Putamen (tissue), 1 donor: ENCODE measurements at regions not wholly inside any gene's neighbourhood (a gene's known extent, or its start where the extent isn't known, plus 50 kb on each side); places are given as distances from the start of the nearest gene placed in this dataset.

ENCODE experiments used
- DNase-seq: peaks from one replicate; pipeline ENCODE4 v3.0.0-alpha.2; 2016; ENCODE audit warnings: low spot score

- no peak for DNase-seq
These were observed 209.8 kb downstream of the BMP7 start for GRCh38 chr20:57056651-57057050.

GRCh38 chr20:57059055-57059596 lies 207.3 kb downstream of the BMP7 start:
- DNase-seq = no peak

- DNase-seq = no peak
These were observed 205.9 kb downstream of the BMP7 start for GRCh38 chr20:57060407-57061050.

GRCh38 chr20:57061051-57061900 lies 205.2 kb downstream of the BMP7 start:
- DNase-seq = no peak

GRCh38 chr20:57062241-57062640 lies 204.2 kb downstream of the BMP7 start:
- DNase-seq = no peak

- no peak for DNase-seq
These were observed 203.7 kb downstream of the BMP7 start for GRCh38 chr20:57062696-57063270.

- DNase-seq = no peak
These were observed 201.6 kb downstream of the BMP7 start for GRCh38 chr20:57064836-57065235.

- DNase-seq = no peak
These were observed 200.8 kb downstream of the BMP7 start for GRCh38 chr20:57065646-57066045.

GRCh38 chr20:57066126-57066900 lies 200.1 kb downstream of the BMP7 start:
- no peak for DNase-seq

- no peak for DNase-seq
These were observed 197.0 kb downstream of the BMP7 start for GRCh38 chr20:57069442-57069841.

- no peak for DNase-seq
These were observed 196.1 kb downstream of the BMP7 start for GRCh38 chr20:57070296-57070695.

- DNase-seq = no peak
These were observed 195.1 kb downstream of the BMP7 start for GRCh38 chr20:57071283-57071731.

GRCh38 chr20:57071954-57072583 lies 194.4 kb downstream of the BMP7 start:
- DNase-seq = no peak

- no peak for DNase-seq
These were observed 193.0 kb downstream of the BMP7 start for GRCh38 chr20:57073402-57073801.

- DNase-seq = no peak
These were observed 192.1 kb downstream of the BMP7 start for GRCh38 chr20:57074386-57074785.

- no peak for DNase-seq
These were observed 191.3 kb downstream of the BMP7 start for GRCh38 chr20:57075181-57075580.

GRCh38 chr20:57075603-57076002 lies 190.8 kb downstream of the BMP7 start:
- no peak for DNase-seq

- DNase-seq = no peak
These were observed 190.2 kb downstream of the BMP7 start for GRCh38 chr20:57076152-57076652.

GRCh38 chr20:57076951-57077350 lies 189.5 kb downstream of the BMP7 start:
- DNase-seq = no peak

GRCh38 chr20:57078116-57078515 lies 188.3 kb downstream of the BMP7 start:
- no peak for DNase-seq
